DOHH2 (cell line): ENCODE measurements at regions not wholly inside any gene's neighbourhood (a gene's known extent, or its start where the extent isn't known, plus 50 kb on each side); places are given as distances from the start of the nearest gene placed in this dataset.

ENCODE experiments used
- H3F3A ChIP-seq: fragments of 200-600 bp; sonication (generic), shearing (Covaris generic); 2 replicates; pipeline ENCODE4 v1.6.0; 2016; ENCODE audit warnings: antibody characterized with exemption, mild to moderate bottlenecking; ENCODE audit not compliant: control insufficient read depth, insufficient read depth
- H3K27ac ChIP-seq: fragments of 200-600 bp; sonication (generic); 2 replicates; pipeline ENCODE4 v1.5.1; 2014; ENCODE audit warnings: low read depth, mild to moderate bottlenecking, low read length, moderate library complexity
- H3K27me3 ChIP-seq: fragments of 200-600 bp; sonication (generic); 2 replicates; pipeline ENCODE4 v1.6.1; 2014; ENCODE audit warnings: mild to moderate bottlenecking, low read length, mixed read lengths; ENCODE audit not compliant: control insufficient read depth
- H3K36me3 ChIP-seq: fragments of 200-600 bp; sonication (generic); 2 replicates; pipeline ENCODE4 v1.6.1; 2014; ENCODE audit warnings: mild to moderate bottlenecking, low read length, moderate library complexity, mixed read lengths; ENCODE audit not compliant: control insufficient read depth
- H3K4me1 ChIP-seq: fragments of 200-600 bp; sonication (generic); 2 replicates; pipeline ENCODE4 v1.6.1; 2014; ENCODE audit warnings: mild to moderate bottlenecking, low read length, mixed read lengths; ENCODE audit not compliant: control insufficient read depth
- H3K4me2 ChIP-seq: fragments of 200-600 bp; sonication (generic); 2 replicates; pipeline ENCODE4 v1.6.0; 2014; ENCODE audit warnings: mild to moderate bottlenecking, low read length, moderate library complexity
- H3K4me3 ChIP-seq: fragments of 200-600 bp; sonication (generic); 2 replicates; pipeline ENCODE4 v1.5.1; 2014; ENCODE audit warnings: mild to moderate bottlenecking, low read length, mixed read lengths
- H3K79me2 ChIP-seq: fragments of 200-600 bp; sonication (generic); 2 replicates; pipeline ENCODE4 v1.6.1; 2014; ENCODE audit warnings: mild to moderate bottlenecking, low read length, mixed read lengths; ENCODE audit not compliant: control insufficient read depth
- H3K9me2 ChIP-seq: fragments of 200-600 bp; sonication (generic); replicated peaks from 2 replicates; pipeline ENCODE4 v1.6.1; 2014; ENCODE audit warnings: mild to moderate bottlenecking, low read length, mixed read lengths; ENCODE audit not compliant: control insufficient read depth
- H3K9me3 ChIP-seq: fragments of 200-600 bp; sonication (generic); 2 replicates; pipeline ENCODE4 v1.6.1; 2014; ENCODE audit warnings: antibody characterized with exemption, low read length, mixed read lengths; ENCODE audit not compliant: control insufficient read depth, insufficient read depth
- H4K20me1 ChIP-seq: fragments of 200-600 bp; sonication (generic); 2 replicates; pipeline ENCODE4 v1.6.0; 2014; ENCODE audit warnings: low read depth, mild to moderate bottlenecking, antibody characterized with exemption, low read length, moderate library complexity; ENCODE audit not compliant: control insufficient read depth, insufficient read depth
- CTCF ChIP-seq: fragments of 200-600 bp; sonication (generic); IDR thresholded peaks from one replicate; pipeline ENCODE4 v1.5.1; 2014; ENCODE audit warnings: antibody characterized with exemption, mild to moderate bottlenecking, low read depth, low read length; ENCODE audit not compliant: poor library complexity, severe bottlenecking
- EZH2phosphoT487 ChIP-seq: fragments of 200-600 bp; sonication (generic); IDR thresholded peaks from 2 replicates; pipeline ENCODE4 v1.6.1; 2017; ENCODE audit warnings: borderline replicate concordance, mild to moderate bottlenecking, antibody characterized with exemption, low read length, moderate library complexity, mixed read lengths

DNA sequence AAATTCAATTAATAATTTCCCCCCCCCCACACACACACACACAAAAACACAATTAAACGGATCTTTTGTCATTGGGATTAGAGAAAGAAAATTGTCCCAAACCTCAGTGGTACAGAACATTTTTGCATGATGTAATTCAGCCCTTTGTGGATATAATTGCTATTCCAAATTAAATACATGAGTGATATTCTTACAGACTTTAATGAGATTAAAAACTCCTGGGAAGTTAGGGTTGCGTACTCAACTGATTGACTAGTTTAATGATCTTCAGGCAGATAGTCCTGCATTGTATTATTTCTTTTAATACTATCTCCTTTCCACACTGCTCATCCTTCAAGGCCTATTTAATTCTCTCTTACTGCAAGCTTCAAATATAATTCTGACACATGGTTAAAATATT is 711.8 kb upstream of the LRFN5 start:
- no peaks in the 10 kb centered on the region for H3K9me2 ChIP-seq
- no peak for TF ChIP-seq CTCF
- TF ChIP-seq EZH2phosphoT487, result no peak
- no peak overlapping the region for H3K4me3 ChIP-seq
- H3K9me3 ChIP-seq, result no peaks in the 10 kb centered on the region
- H4K20me1 ChIP-seq, result no peaks in the 10 kb centered on the region
- H3K27me3 ChIP-seq, result no peaks in the 10 kb centered on the region
- no peaks in the 10 kb centered on the region for H3K79me2 ChIP-seq
- H3K36me3 ChIP-seq, result no peaks in the 10 kb centered on the region
- no peak overlapping the region for H3K4me2 ChIP-seq
- H3K4me1 ChIP-seq, result no peaks in the 10 kb centered on the region
- H3F3A ChIP-seq, result no peaks in the 10 kb centered on the region
- no peak overlapping the region for H3K27ac ChIP-seq

- H3K27ac ChIP-seq, result no peak overlapping the region
- TF ChIP-seq CTCF, result no peak
- TF ChIP-seq EZH2phosphoT487, result no peak
These were observed 717.5 kb upstream of the LRFN5 start for GRCh38 chr14:40889126-40889525.

DNA sequence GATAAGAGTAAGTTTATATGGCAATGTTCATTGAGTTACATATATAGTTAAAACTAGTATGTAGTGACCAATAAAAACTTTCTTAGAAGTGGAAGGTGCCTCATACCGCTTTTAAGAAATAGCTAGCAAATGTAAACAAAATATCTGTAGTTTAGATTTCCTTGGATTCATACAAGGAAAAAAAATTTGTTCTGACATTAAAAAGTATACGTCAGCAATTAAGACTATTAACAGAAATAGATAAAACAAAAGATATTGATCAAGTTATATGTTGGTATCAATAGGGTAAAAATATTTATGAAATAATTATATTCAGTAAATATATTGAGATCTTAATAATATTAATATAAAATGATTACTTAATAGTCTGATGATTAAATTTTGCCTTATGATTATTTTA is 718.8 kb upstream of the LRFN5 start:
- Histone ChIP-seq H3K79me2 (no peaks in the 10 kb centered on the region), H3K9me3 (no peaks in the 10 kb centered on the region), H3K36me3 (no peaks in the 10 kb centered on the region), H3K9me2 (no peaks in the 10 kb centered on the region), H3F3A (no peaks in the 10 kb centered on the region), H3K27me3 (no peaks in the 10 kb centered on the region), H3K4me1 (no peaks in the 10 kb centered on the region), H4K20me1 (no peaks in the 10 kb centered on the region), H3K27ac (no peak overlapping the region), H3K4me2 (no peak overlapping the region), H3K4me3 (no peak overlapping the region)
- TF ChIP-seq EZH2phosphoT487, result no peak
- no peak for TF ChIP-seq CTCF

More at GRCh38 chr14:40889126-40889525, 717.5 kb upstream of the LRFN5 start:
- no peaks in the 10 kb centered on the region for H3K4me1 ChIP-seq
- no peak overlapping the region for H3K4me2 ChIP-seq
- H4K20me1 ChIP-seq, result no peaks in the 10 kb centered on the region
- no peaks in the 10 kb centered on the region for H3K9me2 ChIP-seq
- no peaks in the 10 kb centered on the region for H3K9me3 ChIP-seq
- H3K27me3 ChIP-seq, result no peaks in the 10 kb centered on the region
- no peaks in the 10 kb centered on the region for H3K36me3 ChIP-seq
- no peaks in the 10 kb centered on the region for H3F3A ChIP-seq
- H3K4me3 ChIP-seq, result no peak overlapping the region
- H3K79me2 ChIP-seq, result no peaks in the 10 kb centered on the region

GRCh38 chr14:40870252-40870651 is 736.4 kb upstream of the LRFN5 start:
- Histone ChIP-seq H3K4me3 (no peak overlapping the region), H3K79me2 (no peaks in the 10 kb centered on the region), H3F3A (no peaks in the 10 kb centered on the region), H3K27me3 (no peaks in the 10 kb centered on the region), H3K9me3 (no peaks in the 10 kb centered on the region; the same call in 1 of the 2 replicates), H3K36me3 (no peaks in the 10 kb centered on the region), H3K9me2 (no peaks in the 10 kb centered on the region), H3K27ac (no peak overlapping the region), H4K20me1 (no peaks in the 10 kb centered on the region), H3K4me1 (no peaks in the 10 kb centered on the region), H3K4me2 (no peak overlapping the region)
- no peak for TF ChIP-seq EZH2phosphoT487
- no peak for TF ChIP-seq CTCF
